Esophagus muscularis mucosa (tissue), 4 donors: ENCODE measurements at regions not wholly inside any gene's neighbourhood (a gene's known extent, or its start where the extent isn't known, plus 50 kb on each side); places are given as distances from the start of the nearest gene placed in this dataset.
A peak's percentile ranks its signal among the peaks of the same experiment; 100 is the strongest.

Experiments
- CTCF ChIP-seq, 3 experiments: fragments of 200-600 bp in 2 of 3; fragments of 450-650 bp in 1 of 3; sonication (generic) in 2 of 3; IDR thresholded peaks; one replicate each; pipeline ENCODE4 v1.5.1; 2017 to 2019; ENCODE audit warnings: antibody characterized with exemption in 3 of 3, mild to moderate bottlenecking in 2 of 3, moderate library complexity in 1 of 3
- EP300 ChIP-seq: sonication (generic); formaldehyde crosslinking; IDR thresholded peaks from one replicate; pipeline ENCODE4 v1.6.1; 2017; ENCODE audit warnings: antibody characterized with exemption
- POLR2A ChIP-seq: fragments of 450-650 bp; IDR thresholded peaks from one replicate; pipeline ENCODE4 v1.6.1; 2017; ENCODE audit warnings: antibody characterized with exemption, moderate library complexity, mild to moderate bottlenecking, low read depth

- no peak for TF ChIP-seq POLR2A
- no peak for TF ChIP-seq EP300
- TF ChIP-seq CTCF (IDR thresholded peaks at IDR 0.05) = peak in 2 of 3 experiments; percentile 23 to 28
These were observed 754.5 kb downstream of the C12orf50 start for GRCh38 chr12:87274594-87275245.
